RCC 7860 (cell line): ENCODE measurements at regions not wholly inside any gene's neighbourhood (a gene's known extent, or its start where the extent isn't known, plus 50 kb on each side); places are given as distances from the start of the nearest gene placed in this dataset.
"Not testable (repeated sequence)": the region's sequence is repeated elsewhere in the genome, so short reads cannot be mapped to it uniquely, and the experiment has no call there.

Experiments
- DNase-seq: peaks from one replicate; pipeline ENCODE4 v3.0.0-alpha.2; 2015; ENCODE audit warnings: low spot score
- FAIRE-seq: peaks from 2 replicates; lab custom pipeline; 2012; peaks lifted over from hg19 to GRCh38; lab: Jason Lieb, UNC

DNA sequence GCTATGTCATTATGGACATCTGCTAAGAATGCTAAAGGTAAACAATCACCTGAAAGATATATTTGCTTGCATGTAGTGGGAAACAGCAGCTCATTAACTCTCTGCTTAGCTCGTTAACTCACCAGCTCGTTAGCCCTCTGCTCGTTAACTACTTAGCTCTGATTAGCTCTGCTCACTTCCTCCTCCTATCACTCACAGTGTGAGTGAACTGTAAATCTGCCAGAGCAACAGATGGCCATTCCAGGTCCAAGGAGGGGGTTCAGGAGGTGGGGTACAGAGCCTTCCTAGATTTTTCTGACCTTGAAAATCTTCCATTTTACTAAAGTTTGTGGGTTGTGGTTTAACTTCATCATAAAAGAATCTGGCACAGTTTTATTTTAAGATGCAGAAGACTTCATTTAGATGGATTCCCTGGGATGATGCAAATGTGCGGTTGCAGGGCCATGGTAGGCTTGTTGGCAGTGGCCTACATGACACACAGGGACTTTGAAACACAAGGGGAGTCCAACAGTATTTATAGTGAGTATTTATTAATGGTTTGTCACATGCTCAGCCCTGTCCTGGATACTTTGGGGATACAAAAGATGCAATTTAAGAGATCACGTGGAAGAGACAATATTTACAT is 1633.7 kb upstream of the CELF4 start:
- no peak for FAIRE-seq
- DNase-seq, result no peak

- FAIRE-seq (no peak), DNase-seq (no peak)
These were observed 1632.8 kb upstream of the CELF4 start for GRCh38 chr18:39198376-39198775.

DNA sequence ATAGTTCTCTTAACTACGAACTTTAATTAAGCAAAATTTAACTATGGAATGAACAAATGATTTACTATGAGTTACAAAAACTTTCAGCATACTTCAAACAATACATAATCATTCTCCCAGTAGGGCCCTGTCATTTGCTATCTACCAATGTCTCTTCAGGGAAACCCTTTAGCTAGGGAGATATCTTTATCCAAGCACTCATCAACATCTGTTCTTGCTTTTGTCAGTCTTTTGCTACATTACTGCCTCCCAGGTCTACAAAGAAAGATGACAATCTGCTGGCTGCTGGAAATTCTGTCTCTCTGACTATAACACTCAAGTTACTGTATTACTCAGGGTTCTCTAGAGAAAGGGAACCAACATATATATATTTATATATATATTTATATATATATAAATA is 1626.3 kb upstream of the CELF4 start:
- DNase-seq (no peak), FAIRE-seq (no peak)

GRCh38 chr18:39191058-39191457 is 1625.5 kb upstream of the CELF4 start:
- DNase-seq (no peak), FAIRE-seq (no peak)

- FAIRE-seq, result no peak
- no peak for DNase-seq
These were observed 1624.9 kb upstream of the CELF4 start for GRCh38 chr18:39190508-39190907.

- FAIRE-seq, result no peak
- DNase-seq, result no peak
These were observed 1622.7 kb upstream of the CELF4 start for GRCh38 chr18:39188278-39188677.

GRCh38 chr18:39186008-39186407 is 1620.4 kb upstream of the CELF4 start:
- FAIRE-seq (no peak), DNase-seq (no peak)

- FAIRE-seq (no peak), DNase-seq (no peak)
These were observed 1618.6 kb upstream of the CELF4 start for GRCh38 chr18:39184176-39184575.

DNA sequence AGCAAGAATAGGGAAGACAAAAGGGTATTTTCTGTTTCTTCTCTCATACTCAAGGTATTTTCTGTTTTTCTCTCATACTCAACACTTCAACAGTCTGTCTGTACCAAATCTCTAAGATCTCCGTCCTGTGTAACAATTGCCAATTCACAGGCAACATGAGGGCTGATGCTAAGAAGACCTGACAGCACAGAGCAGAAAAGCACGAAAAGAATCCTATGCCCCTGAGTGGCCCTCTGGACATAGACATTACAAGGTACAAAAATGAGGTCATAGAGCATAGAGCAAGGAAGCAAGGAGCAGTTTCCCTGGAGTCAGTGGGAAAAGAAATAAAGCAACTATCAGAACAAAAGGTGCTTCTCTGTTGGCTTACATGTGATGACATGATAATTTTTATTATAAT is 1612.6 kb upstream of the CELF4 start:
- FAIRE-seq (no peak), DNase-seq (no peak)

DNA sequence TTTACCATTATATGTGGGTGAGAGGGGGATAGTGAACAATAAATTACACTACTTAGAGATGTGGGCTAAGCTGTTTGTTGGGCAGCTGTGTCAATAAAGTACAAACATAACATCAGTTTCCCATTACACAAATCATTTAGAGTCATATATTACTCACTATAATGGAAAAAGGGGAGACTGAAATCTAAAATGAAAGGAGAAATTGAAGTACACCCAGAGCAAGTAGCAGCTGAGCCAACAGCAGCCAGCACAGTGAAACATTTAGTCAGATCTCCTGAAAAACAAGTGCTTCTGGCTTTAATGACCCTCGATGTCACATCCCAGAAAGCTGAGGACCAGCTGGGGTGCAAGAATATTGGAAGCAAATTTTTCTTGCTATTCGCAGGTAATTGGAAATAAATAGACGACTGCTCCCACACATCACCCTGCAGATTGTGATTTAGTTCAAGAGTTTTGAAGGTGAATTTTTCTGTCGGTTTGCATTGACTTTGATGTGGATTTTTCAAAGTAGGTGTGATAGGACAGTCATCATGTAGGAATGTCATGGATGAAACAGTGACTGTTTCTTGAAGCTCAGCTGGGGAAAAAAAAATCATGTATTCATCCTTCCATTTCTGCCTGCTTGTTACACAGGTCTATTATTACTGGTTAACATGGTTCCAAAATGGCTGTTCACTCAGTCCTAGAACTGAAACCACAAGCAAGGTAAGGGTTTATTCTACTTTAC is 1607.3 kb upstream of the CELF4 start:
- DNase-seq (no peak), FAIRE-seq (no peak)

DNA sequence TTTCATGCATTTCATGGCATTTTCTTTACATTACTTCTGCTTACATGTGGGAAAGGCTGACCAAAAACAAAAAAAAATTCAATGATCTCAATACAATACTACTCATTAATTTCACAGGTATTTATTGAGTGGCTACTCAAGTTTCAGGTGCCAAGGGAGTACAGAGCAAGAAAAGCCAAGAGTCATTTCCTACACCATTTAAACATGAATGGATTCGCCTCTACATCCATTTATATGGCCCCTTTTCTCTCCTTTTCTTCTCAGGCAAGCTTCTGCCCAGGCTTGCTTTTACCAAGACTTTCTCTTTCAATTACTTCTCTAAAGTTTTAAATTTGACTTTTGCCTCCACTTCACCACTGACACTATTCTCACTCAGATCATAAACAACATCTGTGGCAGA is 1603.1 kb upstream of the CELF4 start:
- FAIRE-seq (no peak), DNase-seq (no peak)

- DNase-seq (no peak), FAIRE-seq (no peak)
These were observed 1602.4 kb upstream of the CELF4 start for GRCh38 chr18:39167990-39168389.

DNA sequence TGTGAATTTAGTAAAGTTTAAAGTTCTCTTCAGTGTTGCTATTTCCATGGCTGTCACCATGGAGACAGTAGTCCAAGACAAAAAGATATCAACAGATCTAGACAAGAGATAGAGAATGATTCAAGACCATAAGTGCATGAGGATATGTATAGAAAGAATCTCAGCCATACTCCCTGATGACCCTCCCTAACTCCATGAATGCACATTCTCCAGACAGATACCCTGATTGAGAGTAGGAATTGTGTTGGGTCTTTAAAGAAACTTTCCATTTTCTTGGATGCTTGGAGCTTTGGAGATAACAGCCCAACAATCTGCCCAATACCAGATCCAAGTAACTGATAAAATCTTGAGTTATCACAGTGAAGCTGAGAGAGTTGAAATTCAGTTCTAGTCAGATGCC is 1601.2 kb upstream of the CELF4 start:
- DNase-seq (no peak), FAIRE-seq (no peak)

- no peak for DNase-seq
- no peak for FAIRE-seq
These were observed 1596.6 kb upstream of the CELF4 start for GRCh38 chr18:39162013-39162827.

DNA sequence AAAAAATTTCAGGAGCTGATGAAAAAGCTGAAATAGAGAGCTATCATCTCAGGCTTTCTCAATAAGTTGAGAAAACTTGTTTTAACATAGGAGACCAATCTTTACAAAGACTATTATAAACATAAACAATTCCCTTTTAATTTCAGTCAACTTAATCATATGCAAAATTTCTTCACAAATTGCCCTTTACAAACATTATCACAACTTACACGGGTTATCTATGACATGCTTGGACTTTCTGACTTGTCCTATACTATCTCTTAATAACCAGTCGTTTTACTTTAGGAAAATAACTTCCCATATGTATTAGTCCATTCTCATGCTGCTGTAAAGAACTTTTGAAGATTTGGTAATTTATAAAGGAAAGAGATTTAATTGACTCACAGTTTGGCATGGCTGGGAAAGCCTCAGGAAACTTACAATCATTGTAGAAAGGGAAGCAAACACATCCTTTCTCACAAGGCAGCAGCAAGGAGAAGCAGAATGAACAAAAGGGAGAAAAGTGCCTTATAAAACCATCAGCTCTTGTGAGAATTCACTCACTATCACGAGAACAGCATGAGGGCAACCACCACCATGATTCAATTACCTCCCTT is 1583.7 kb upstream of the CELF4 start:
- no peak for DNase-seq
- no peak for FAIRE-seq

- FAIRE-seq (no peak), DNase-seq (no peak)
These were observed 1568.7 kb upstream of the CELF4 start for GRCh38 chr18:39134255-39134654.

DNA sequence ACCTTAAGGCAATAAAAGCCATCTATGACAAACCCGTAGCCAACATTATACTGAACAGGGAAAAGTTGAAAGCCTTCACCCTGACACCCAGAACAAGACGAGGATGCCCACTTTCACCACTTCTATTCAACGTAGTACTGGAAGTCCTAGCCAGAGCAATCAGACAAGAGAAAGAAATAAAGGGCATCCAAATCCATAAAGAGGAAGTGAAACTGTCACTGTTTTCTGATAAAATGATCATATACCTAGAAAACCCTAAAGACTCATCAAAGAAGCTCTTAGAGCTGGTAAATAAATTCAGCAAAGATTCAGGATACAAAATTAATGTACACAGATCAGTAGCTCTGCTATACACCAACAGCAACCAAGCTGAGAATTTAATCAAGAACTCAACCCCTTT is 1561.9 kb upstream of the CELF4 start:
- FAIRE-seq, DNase-seq: not testable (repeated sequence)

DNA sequence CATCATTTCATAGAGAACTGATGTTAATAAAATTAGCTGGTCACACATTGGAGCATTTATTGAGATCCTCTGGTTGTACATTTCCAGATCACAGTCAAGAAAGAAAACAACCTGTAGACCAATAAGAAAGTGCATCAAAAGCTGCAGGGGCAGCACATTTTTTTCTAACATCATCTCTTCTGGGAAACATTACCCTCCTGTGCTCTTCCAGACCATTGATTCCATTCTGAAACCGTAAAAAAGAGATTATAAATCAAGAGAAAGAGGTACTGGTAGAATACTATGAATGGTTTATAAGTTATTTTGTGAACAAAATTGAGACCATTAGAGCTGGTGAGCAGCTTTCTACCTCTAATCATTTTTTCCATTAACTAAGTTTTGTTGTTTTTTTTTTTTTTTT is 1548.2 kb upstream of the CELF4 start:
- no peak for DNase-seq

DNA sequence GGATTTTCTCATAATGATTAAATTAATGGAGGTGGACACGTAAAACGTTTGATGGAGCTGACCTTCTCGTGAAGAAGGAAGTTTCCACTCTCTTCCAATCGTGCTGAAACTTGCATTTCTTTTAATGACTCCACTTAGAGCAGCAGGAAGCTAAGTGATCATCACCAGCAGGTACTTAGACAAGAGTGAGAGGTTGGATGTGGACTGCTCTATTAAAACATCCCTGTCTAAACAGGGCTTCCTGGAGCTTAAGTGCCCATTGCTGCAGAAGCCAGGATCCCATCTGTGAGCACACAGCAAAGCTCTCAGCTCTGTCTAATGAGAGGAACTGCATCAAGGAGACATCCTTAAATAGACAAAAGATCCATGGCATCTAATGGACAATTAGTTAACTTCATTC is 1539.5 kb upstream of the CELF4 start:
- FAIRE-seq, result no peak
- no peak for DNase-seq

More for the DNA sequence above, 1548.2 kb upstream of the CELF4 start:
- FAIRE-seq, result no peak

GRCh38 chr18:39072970-39073369 is 1507.4 kb upstream of the CELF4 start:
- no peak for FAIRE-seq

DNA sequence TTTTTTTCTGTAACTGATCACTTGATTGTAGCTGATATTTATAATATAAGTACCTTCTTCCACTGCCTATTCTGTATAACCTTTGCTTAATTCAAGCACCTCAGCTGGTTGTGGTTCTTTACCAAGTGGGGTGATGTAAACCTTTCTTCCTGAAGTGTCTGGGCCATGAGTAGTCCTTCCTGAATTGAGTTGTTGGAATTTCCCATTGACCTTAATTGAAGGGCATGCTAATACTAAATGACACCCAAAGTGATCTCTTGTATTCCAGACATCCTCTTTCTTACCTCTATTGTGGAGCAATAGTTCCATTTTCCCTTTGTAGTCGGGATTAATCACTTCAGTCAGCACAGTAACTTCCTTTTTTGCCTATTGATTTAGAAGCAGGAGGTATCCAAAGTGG is 1496.8 kb upstream of the CELF4 start:
- DNase-seq (no peak), FAIRE-seq (no peak)

More at GRCh38 chr18:39072970-39073369, 1507.4 kb upstream of the CELF4 start:
- DNase-seq, result no peak
